ENCODE measurements at regions not wholly inside any gene's neighbourhood (a gene's known extent, or its start where the extent isn't known, plus 50 kb on each side); places are given as distances from the start of the nearest gene placed in this dataset.

DNA sequence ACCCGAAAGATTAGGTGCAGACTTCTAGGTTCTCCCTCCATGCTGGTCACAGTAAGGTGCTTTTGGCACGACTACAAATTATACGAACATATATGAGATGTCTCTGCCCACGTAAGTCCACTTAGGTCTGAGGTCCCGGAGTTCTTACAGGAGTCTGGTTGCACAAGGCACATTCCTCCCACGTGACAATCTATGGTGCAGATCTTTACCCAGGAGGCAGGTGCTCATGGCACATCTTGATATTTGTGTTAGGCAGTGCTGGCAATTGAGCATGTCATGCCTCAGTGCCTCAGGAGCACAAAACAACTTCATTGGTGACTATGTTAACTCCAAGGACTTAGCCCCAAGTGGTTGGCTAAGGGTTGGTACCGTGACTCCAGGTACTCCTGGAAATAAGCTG, 92.0 kb upstream of the AMN1 start:
- Histone ChIP-seq H2AFZ (ENCODE audit: low read length) (no peak overlapping the region), H2AK5ac (ENCODE audit: low read depth, low read length) (no peak overlapping the region), H3K9ac (ENCODE audit: low read depth, low read length, poor library complexity) (no peak overlapping the region), H3K23ac (ENCODE audit: low read depth, low read length, poor library complexity) (no peak overlapping the region), H4K8ac (ENCODE audit: low read depth, low read length) (no peak overlapping the region), H3K79me1 (ENCODE audit: low read depth, low read length) (no peaks in the 10 kb centered on the region), H2BK12ac (ENCODE audit: low read length) (no peak overlapping the region), H2BK5ac (ENCODE audit: low read length) (no peak overlapping the region), H2BK15ac (ENCODE audit: low read length) (no peak overlapping the region), H3K4me3 (ENCODE audit: low read length in 2 of 2) (no peak overlapping the region), H2BK120ac (ENCODE audit: low read depth, low read length) (no peak overlapping the region), H3K18ac (ENCODE audit: low read length) (no peak overlapping the region), H3K4me2 (ENCODE audit: insufficient read depth, low read length, poor library complexity, severe bottlenecking) (no peak overlapping the region), H3K4me1 (ENCODE audit: control insufficient read depth in 2 of 2, insufficient read depth in 1 of 2, low read depth in 1 of 2, low read length in 2 of 2) (no peaks in the 10 kb centered on the region), H3K14ac (ENCODE audit: low read length) (no peak overlapping the region), H3K27me3 (ENCODE audit: control insufficient read depth in 3 of 3, insufficient read depth in 3 of 3, low read depth in 1 of 3, low read length in 3 of 3) (no peaks in the 10 kb centered on the region), H3K27ac (replicated peaks; ENCODE audit: low read length) (no peak overlapping the region), H3K36me3 (replicated peaks in 1 of 2; ENCODE audit: control insufficient read depth in 2 of 2, insufficient read depth in 2 of 2, low read length in 2 of 2) (no peaks in the 10 kb centered on the region), H4K91ac (ENCODE audit: low read depth, low read length, poor library complexity) (no peak overlapping the region), H3K4ac (ENCODE audit: low read length) (no peak overlapping the region), H3K9me3 (replicated peaks in 1 of 2; ENCODE audit: control insufficient read depth in 2 of 2, insufficient read depth in 1 of 2, low read depth in 1 of 2, low read length in 2 of 2) (no peaks in the 10 kb centered on the region)
- WGBS, 2 donors (ENCODE audit: extremely low coverage in 2 of 2, insufficient read length in 2 of 2, insufficient replicate concordance in 1 of 2) = no CpG with 5 or more reads among the region's 7 CpGs
- DNase-seq (ENCODE audit: low spot score) = no peak

DNA sequence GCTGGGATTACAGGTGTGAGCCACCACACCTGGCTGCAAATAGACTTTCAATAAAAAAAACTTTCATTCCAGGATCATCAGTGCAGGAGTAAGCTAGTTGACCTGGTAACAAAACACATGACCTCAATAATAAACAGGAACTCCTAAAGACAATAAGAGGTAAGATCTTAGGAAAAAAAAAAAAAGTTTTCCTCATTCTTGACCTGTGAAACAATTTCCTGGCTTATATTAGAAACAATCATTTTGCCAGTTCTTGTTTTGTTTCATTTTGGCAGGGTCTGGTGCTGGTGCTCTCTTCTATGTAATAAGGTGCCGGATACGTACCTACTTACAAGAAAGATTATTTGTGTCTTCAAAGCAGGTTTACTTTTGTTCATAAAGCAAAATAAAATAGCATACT, 90.6 kb upstream of the AMN1 start:
- no CpG with 5 or more reads among the region's 2 CpGs for WGBS, 2 donors (ENCODE audit: extremely low coverage in 2 of 2, insufficient read length in 2 of 2, insufficient replicate concordance in 1 of 2)

DNA sequence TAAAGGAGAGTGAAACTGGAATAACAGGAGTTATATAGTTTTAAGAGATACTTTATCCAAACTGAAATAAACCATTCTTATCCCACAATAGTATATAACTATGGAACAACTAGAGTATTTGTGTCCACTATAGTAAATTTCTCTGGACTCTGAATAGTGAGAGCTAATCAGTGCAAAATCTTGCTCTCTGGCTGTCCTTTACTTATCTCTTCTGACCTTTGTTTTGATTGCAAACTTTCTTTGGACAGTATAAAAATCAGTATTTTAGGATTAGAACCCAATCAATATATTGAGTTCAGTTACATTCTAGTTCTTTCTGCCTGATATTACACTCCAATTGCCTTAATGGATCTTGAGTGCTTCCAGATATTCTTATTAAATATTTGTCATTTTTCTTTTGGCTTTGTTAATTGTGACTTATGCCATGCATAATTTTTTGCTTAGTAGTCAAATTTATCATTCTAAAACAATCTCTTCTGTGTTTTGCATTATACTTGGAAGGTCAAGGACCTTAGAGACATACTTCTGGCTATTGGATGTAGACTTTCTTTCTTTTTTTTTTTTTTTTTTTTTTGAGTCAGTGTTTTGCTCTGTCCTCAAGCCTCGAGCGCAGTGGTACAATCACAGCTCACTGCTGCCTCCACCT, 89.9 kb upstream of the AMN1 start:
- Histone ChIP-seq H4K91ac (ENCODE audit: low read depth, low read length, poor library complexity) (no peak overlapping the region), H3K9ac (ENCODE audit: low read depth, low read length, poor library complexity) (no peak overlapping the region), H2AK5ac (ENCODE audit: low read depth, low read length) (no peak overlapping the region), H3K79me1 (ENCODE audit: low read depth, low read length) (no peaks in the 10 kb centered on the region), H3K27ac (replicated peaks; ENCODE audit: low read length) (no peak overlapping the region), H2BK5ac (ENCODE audit: low read length) (no peak overlapping the region), H3K23ac (ENCODE audit: low read depth, low read length, poor library complexity) (no peak overlapping the region), H3K4ac (ENCODE audit: low read length) (no peak overlapping the region), H2BK120ac (ENCODE audit: low read depth, low read length) (no peak overlapping the region), H2BK12ac (ENCODE audit: low read length) (no peak overlapping the region), H3K4me1 (ENCODE audit: control insufficient read depth in 2 of 2, insufficient read depth in 1 of 2, low read depth in 1 of 2, low read length in 2 of 2) (no peaks in the 10 kb centered on the region), H2BK15ac (ENCODE audit: low read length) (no peak overlapping the region), H3K36me3 (replicated peaks in 1 of 2; ENCODE audit: control insufficient read depth in 2 of 2, insufficient read depth in 2 of 2, low read length in 2 of 2) (no peaks in the 10 kb centered on the region), H3K27me3 (ENCODE audit: control insufficient read depth in 3 of 3, insufficient read depth in 3 of 3, low read depth in 1 of 3, low read length in 3 of 3) (no peaks in the 10 kb centered on the region), H3K18ac (ENCODE audit: low read length) (no peak overlapping the region), H2AFZ (ENCODE audit: low read length) (no peak overlapping the region), H3K14ac (ENCODE audit: low read length) (no peak overlapping the region), H3K9me3 (replicated peaks in 1 of 2; ENCODE audit: control insufficient read depth in 2 of 2, insufficient read depth in 1 of 2, low read depth in 1 of 2, low read length in 2 of 2) (no peaks in the 10 kb centered on the region), H3K4me3 (ENCODE audit: low read length in 2 of 2) (no peak overlapping the region), H4K8ac (ENCODE audit: low read depth, low read length) (no peak overlapping the region), H3K4me2 (ENCODE audit: insufficient read depth, low read length, poor library complexity, severe bottlenecking) (no peak overlapping the region)
- DNase-seq (ENCODE audit: low spot score) = no peak
- WGBS, 2 donors (ENCODE audit: extremely low coverage in 2 of 2, insufficient read length in 2 of 2, insufficient replicate concordance in 1 of 2) = no CpG with 5 or more reads among the region's 2 CpGs

More for the DNA sequence above, 90.6 kb upstream of the AMN1 start:
- H2BK5ac ChIP-seq (ENCODE audit: low read length) = no peak overlapping the region
- H4K8ac ChIP-seq (ENCODE audit: low read depth, low read length) = no peak overlapping the region
- no peak overlapping the region for H3K4me3 ChIP-seq (ENCODE audit: low read length in 2 of 2)
- H2BK15ac ChIP-seq (ENCODE audit: low read length) = no peak overlapping the region
- no peak overlapping the region for H3K14ac ChIP-seq (ENCODE audit: low read length)
- no peak overlapping the region for H3K18ac ChIP-seq (ENCODE audit: low read length)
- H3K4ac ChIP-seq (ENCODE audit: low read length) = no peak overlapping the region
- no peaks in the 10 kb centered on the region for H3K79me1 ChIP-seq (ENCODE audit: low read depth, low read length)
- DNase-seq (ENCODE audit: low spot score) = no peak
- H2AFZ ChIP-seq (ENCODE audit: low read length) = no peak overlapping the region
- H4K91ac ChIP-seq (ENCODE audit: low read depth, low read length, poor library complexity) = no peak overlapping the region
- H3K4me2 ChIP-seq (ENCODE audit: insufficient read depth, low read length, poor library complexity, severe bottlenecking) = no peak overlapping the region
- H2BK120ac ChIP-seq (ENCODE audit: low read depth, low read length) = no peak overlapping the region
- H3K4me1 ChIP-seq (ENCODE audit: control insufficient read depth in 2 of 2, insufficient read depth in 1 of 2, low read depth in 1 of 2, low read length in 2 of 2) = no peaks in the 10 kb centered on the region
- H2AK5ac ChIP-seq (ENCODE audit: low read depth, low read length) = no peak overlapping the region
- H3K23ac ChIP-seq (ENCODE audit: low read depth, low read length, poor library complexity) = no peak overlapping the region
- H3K27ac ChIP-seq (replicated peaks; ENCODE audit: low read length) = no peak overlapping the region
- no peaks in the 10 kb centered on the region for H3K27me3 ChIP-seq (ENCODE audit: control insufficient read depth in 3 of 3, insufficient read depth in 3 of 3, low read depth in 1 of 3, low read length in 3 of 3)
- no peaks in the 10 kb centered on the region for H3K9me3 ChIP-seq (replicated peaks in 1 of 2; ENCODE audit: control insufficient read depth in 2 of 2, insufficient read depth in 1 of 2, low read depth in 1 of 2, low read length in 2 of 2)
- H3K9ac ChIP-seq (ENCODE audit: low read depth, low read length, poor library complexity) = no peak overlapping the region
- no peak overlapping the region for H2BK12ac ChIP-seq (ENCODE audit: low read length)
- H3K36me3 ChIP-seq (replicated peaks in 1 of 2; ENCODE audit: control insufficient read depth in 2 of 2, insufficient read depth in 2 of 2, low read length in 2 of 2) = no peaks in the 10 kb centered on the region

DNA sequence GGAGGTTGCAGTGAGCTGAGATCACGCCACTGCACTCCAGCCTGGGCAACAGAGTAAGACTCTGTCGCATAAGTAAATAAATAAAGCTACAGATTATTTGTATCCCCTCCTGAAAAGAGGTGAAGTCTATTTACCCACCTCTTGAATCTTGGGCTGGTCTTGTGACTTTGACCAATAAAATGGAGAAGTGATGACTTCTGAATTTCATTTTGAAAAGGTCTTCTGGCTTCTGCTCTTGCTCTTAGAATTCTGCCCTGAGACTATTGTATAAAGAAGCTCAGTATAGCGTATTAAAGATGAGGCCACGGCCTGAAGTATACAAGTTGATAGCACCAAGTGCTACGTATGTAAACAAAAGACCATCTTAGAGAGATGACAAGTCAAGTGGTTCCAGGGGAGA, 88.3 kb upstream of the AMN1 start:
- H3K4ac ChIP-seq (ENCODE audit: low read length) = no peak overlapping the region
- WGBS, 2 donors (ENCODE audit: extremely low coverage in 2 of 2, insufficient read length in 2 of 2, insufficient replicate concordance in 1 of 2) = no CpG with 5 or more reads among the region's 5 CpGs
- no peak overlapping the region for H2AFZ ChIP-seq (ENCODE audit: low read length)
- H2BK120ac ChIP-seq (ENCODE audit: low read depth, low read length) = no peak overlapping the region
- H2BK15ac ChIP-seq (ENCODE audit: low read length) = no peak overlapping the region
- H2BK12ac ChIP-seq (ENCODE audit: low read length) = no peak overlapping the region
- no peak overlapping the region for H3K14ac ChIP-seq (ENCODE audit: low read length)
- H3K27ac ChIP-seq (replicated peaks; ENCODE audit: low read length) = no peak overlapping the region
- no peaks in the 10 kb centered on the region for H3K4me1 ChIP-seq (ENCODE audit: control insufficient read depth in 2 of 2, insufficient read depth in 1 of 2, low read depth in 1 of 2, low read length in 2 of 2)
- H3K4me2 ChIP-seq (ENCODE audit: insufficient read depth, low read length, poor library complexity, severe bottlenecking) = no peak overlapping the region
- no peak overlapping the region for H4K91ac ChIP-seq (ENCODE audit: low read depth, low read length, poor library complexity)
- no peak overlapping the region for H3K4me3 ChIP-seq (ENCODE audit: low read length in 2 of 2)
- no peak for DNase-seq (ENCODE audit: low spot score)
- H4K8ac ChIP-seq (ENCODE audit: low read depth, low read length) = no peak overlapping the region
- H2AK5ac ChIP-seq (ENCODE audit: low read depth, low read length) = no peak overlapping the region
- H3K9ac ChIP-seq (ENCODE audit: low read depth, low read length, poor library complexity) = no peak overlapping the region
- H3K9me3 ChIP-seq (replicated peaks in 1 of 2; ENCODE audit: control insufficient read depth in 2 of 2, insufficient read depth in 1 of 2, low read depth in 1 of 2, low read length in 2 of 2) = no peaks in the 10 kb centered on the region
- no peaks in the 10 kb centered on the region for H3K36me3 ChIP-seq (replicated peaks in 1 of 2; ENCODE audit: control insufficient read depth in 2 of 2, insufficient read depth in 2 of 2, low read length in 2 of 2)
- H3K18ac ChIP-seq (ENCODE audit: low read length) = no peak overlapping the region
- H3K27me3 ChIP-seq (ENCODE audit: control insufficient read depth in 3 of 3, insufficient read depth in 3 of 3, low read depth in 1 of 3, low read length in 3 of 3) = no peaks in the 10 kb centered on the region
- H2BK5ac ChIP-seq (ENCODE audit: low read length) = no peak overlapping the region
- no peak overlapping the region for H3K23ac ChIP-seq (ENCODE audit: low read depth, low read length, poor library complexity)
- no peaks in the 10 kb centered on the region for H3K79me1 ChIP-seq (ENCODE audit: low read depth, low read length)
